Tongue (tissue), 1 donor: ENCODE measurements at regions not wholly inside any gene's neighbourhood (a gene's known extent, or its start where the extent isn't known, plus 50 kb on each side); places are given as distances from the start of the nearest gene placed in this dataset.

ENCODE experiments used
- DNase-seq: peaks from one replicate; pipeline ENCODE4 v3.0.0-alpha.2; 2015

GRCh38 chr16:55271945-55272513, 52.0 kb upstream of the IRX6 start:
- no peak for DNase-seq

DNA sequence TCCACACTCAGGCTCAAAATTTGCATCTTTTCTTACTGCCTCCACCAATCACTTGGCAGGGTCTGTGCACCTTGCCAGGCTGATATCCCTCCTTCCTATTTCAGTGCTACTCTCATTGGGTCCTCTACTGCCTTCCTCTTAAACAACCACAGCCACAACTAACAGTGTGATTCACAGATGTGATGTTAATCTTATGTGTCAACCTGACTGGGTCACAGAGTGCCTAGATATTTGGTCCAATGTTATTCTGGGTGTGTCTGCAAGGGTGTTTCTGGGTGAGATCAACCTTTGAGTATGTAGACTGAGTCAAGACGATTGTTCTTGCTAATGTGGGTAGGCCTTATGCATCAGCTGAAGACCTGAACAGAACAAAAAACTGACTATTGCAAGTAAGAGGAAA, 51.3 kb upstream of the IRX6 start:
- no peak for DNase-seq

GRCh38 chr16:55273356-55273755, 50.6 kb upstream of the IRX6 start:
- DNase-seq = no peak

DNA sequence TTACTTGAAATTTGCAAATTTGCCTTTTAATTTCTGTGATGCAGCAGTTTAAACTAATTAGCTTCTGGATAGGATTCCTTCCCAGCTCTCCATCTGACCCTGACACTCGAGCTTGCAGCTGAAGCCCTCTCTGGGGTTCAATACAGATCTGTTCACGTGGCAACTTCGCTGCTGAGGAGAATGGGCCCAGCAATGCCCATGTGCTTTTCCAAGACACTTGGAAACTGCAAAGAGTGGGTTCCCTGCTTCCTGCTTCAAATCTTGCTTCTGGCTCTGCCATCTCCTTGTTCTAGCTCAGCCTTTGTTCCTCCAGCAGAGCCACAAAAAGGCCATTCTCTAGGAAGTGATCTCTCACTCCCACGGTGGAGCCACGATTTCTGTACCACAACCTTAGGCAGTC, 50.0 kb upstream of the IRX6 start:
- DNase-seq = no peak
